Smooth muscle cell (in vitro differentiated cells): ENCODE measurements at regions not wholly inside any gene's neighbourhood (a gene's known extent, or its start where the extent isn't known, plus 50 kb on each side); places are given as distances from the start of the nearest gene placed in this dataset.

ENCODE experiments used
- DNase-seq: peaks from one replicate; lab custom pipeline; 2025; ENCODE audit not compliant: unreplicated experiment; lab: John Stamatoyannopoulos, UW
- H2AFZ ChIP-seq: fragments of 200-600 bp; sonication (generic); 2 replicates; pipeline ENCODE4 v1.6.0; 2016; ENCODE audit warnings: antibody characterized with exemption, low read depth, mild to moderate bottlenecking
- H3F3A ChIP-seq: fragments of 200-600 bp; sonication (generic); 2 replicates; pipeline ENCODE4 v1.6.0; 2017; ENCODE audit warnings: antibody characterized with exemption, low read depth
- H3K27ac ChIP-seq: fragments of 200-600 bp; sonication (generic); 2 replicates; pipeline ENCODE4 v1.5.1; 2016; ENCODE audit warnings: low read depth, mild to moderate bottlenecking
- H3K27me3 ChIP-seq: fragments of 200-600 bp; sonication (generic); 2 replicates; pipeline ENCODE4 v1.6.1; 2016; ENCODE audit warnings: low read depth, mild to moderate bottlenecking
- H3K36me3 ChIP-seq: fragments of 200-600 bp; sonication (generic); 2 replicates; pipeline ENCODE4 v1.5.1; 2016; ENCODE audit warnings: low read depth
- H3K4me1 ChIP-seq: fragments of 200-600 bp; sonication (generic); 2 replicates; pipeline ENCODE4 v1.5.1; 2016; ENCODE audit warnings: low read depth
- H3K4me2 ChIP-seq: fragments of 200-600 bp; sonication (generic); 2 replicates; pipeline ENCODE4 v1.6.0; 2016; ENCODE audit warnings: mild to moderate bottlenecking
- H3K4me3 ChIP-seq: fragments of 200-600 bp; sonication (generic); 2 replicates; pipeline ENCODE4 v1.5.1; 2016; ENCODE audit warnings: mild to moderate bottlenecking
- H3K79me2 ChIP-seq: fragments of 200-600 bp; sonication (generic); 2 replicates; pipeline ENCODE4 v1.6.0; 2016; ENCODE audit warnings: low read depth, mild to moderate bottlenecking
- H3K9ac ChIP-seq: fragments of 200-600 bp; sonication (generic); 2 replicates; pipeline ENCODE4 v1.6.0; 2016; ENCODE audit warnings: low read depth
- H3K9me3 ChIP-seq: fragments of 200-600 bp; sonication (generic); replicated peaks from 2 replicates; pipeline ENCODE4 v1.5.1; 2016; ENCODE audit warnings: low read depth
- H4K20me1 ChIP-seq: fragments of 200-600 bp; sonication (generic); 2 replicates; pipeline ENCODE4 v1.6.0; 2016; ENCODE audit warnings: low read depth
- CTCF ChIP-seq: fragments of 200-600 bp; sonication (generic); IDR thresholded peaks from 2 replicates; pipeline ENCODE4 v1.5.1; 2017; ENCODE audit warnings: borderline replicate concordance, mild to moderate bottlenecking, antibody characterized with exemption; ENCODE audit not compliant: insufficient read depth, poor library complexity, severe bottlenecking
- WGBS: methylation state at CpG from one replicate; pipeline ENCODE4 v1.1.7; 2016; ENCODE audit warnings: low lambda C conversion rate; 5-methylcytosine and 5-hydroxymethylcytosine counted together

DNA sequence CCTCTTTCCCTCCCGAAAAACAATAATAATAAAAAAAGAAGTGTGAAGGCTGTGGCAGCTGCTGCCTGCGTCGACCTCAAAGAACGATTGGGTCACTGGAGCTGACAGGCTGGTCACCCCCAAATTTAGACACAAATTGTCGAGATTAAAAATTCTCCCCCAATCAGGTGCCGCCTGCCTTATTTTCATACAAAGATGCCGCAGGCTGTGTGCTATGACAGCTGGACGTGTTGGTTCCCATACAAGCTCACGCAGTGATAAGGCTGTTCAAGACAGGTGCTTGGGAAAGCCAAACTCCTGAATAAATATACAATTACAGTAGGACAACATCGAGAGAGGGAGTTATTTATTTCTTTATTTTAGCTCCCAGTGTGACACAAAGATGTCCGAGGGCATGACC is 1041.8 kb downstream of the VRK1 start:
- no peak for TF ChIP-seq CTCF
- DNase-seq, result no peak

DNA sequence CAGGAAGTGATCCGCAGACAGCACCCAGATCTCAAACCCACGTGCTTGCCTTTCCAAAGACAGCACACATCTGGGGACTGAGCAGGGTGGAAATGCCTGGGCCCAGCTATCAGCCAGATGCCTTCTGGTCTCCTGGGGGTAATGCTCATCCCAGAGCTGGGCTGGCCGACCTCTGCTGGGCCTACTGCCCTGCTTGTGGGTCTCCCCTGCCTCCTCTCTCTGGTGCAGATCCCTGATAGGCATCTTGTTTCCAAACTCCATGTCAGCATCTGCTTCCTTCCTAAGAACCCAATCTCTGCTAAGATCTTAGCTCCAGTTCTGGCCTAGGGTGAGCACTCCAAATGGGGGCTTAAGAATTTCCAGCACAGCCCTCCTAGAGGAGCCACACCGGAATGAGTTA is 1043.0 kb downstream of the VRK1 start:
- Histone ChIP-seq H3K4me2 (no peak overlapping the region), H3F3A (no peaks in the 10 kb centered on the region), H3K9ac (no peak overlapping the region), H3K27ac (no peak overlapping the region), H2AFZ (no peak overlapping the region), H3K4me3 (no peak overlapping the region), H4K20me1 (no peaks in the 10 kb centered on the region), H3K79me2 (no peaks in the 10 kb centered on the region), H3K27me3 (peaks cover 9% of the 10 kb centered on the region), H3K4me1 (no peaks in the 10 kb centered on the region), H3K9me3 (no peaks in the 10 kb centered on the region), H3K36me3 (no peaks in the 10 kb centered on the region)
- TF ChIP-seq CTCF, result no peak
- WGBS, result 71% methylated on average over 4 of the region's 4 CpGs
- DNase-seq, result no peak

More for the DNA sequence above, 1041.8 kb downstream of the VRK1 start:
- no peaks in the 10 kb centered on the region for H3K4me1 ChIP-seq
- no peak overlapping the region for H3K4me3 ChIP-seq
- H3K4me2 ChIP-seq, result no peak overlapping the region
- H2AFZ ChIP-seq, result no peak overlapping the region
- H3K27ac ChIP-seq, result no peak overlapping the region
- no peaks in the 10 kb centered on the region for H3K79me2 ChIP-seq
- no peak overlapping the region for H3K9ac ChIP-seq
- H3K27me3 ChIP-seq, result peaks cover 9% of the 10 kb centered on the region
- no peaks in the 10 kb centered on the region for H3K9me3 ChIP-seq
- H3K36me3 ChIP-seq, result no peaks in the 10 kb centered on the region
- no peaks in the 10 kb centered on the region for H3F3A ChIP-seq
- no peaks in the 10 kb centered on the region for H4K20me1 ChIP-seq
- whole genome bisulfite sequencing, result 88% methylated on average over 11 of the region's 11 CpGs

DNA sequence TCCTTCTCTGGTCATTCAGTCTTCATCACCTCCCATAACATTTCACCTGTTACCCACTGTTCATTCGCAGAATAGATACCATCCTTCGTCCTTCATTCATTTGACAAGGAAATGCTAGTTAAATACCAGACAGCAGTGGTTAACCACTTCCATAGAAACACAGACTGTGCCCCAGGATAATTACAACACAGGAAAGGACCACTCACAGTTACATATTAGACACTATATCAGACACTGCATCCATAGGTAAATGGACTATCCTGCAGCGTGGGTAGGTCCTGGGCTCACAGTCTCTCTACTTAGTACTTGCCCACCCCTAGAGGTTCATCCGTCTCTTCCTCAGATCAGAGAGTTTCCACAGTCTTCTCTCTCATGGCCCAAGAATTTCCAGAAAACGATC is 1044.6 kb downstream of the VRK1 start:
- H4K20me1 ChIP-seq, result no peaks in the 10 kb centered on the region
- no peak overlapping the region for H3K9ac ChIP-seq
- 85% methylated on average over 5 of the region's 5 CpGs for WGBS
- H3K4me1 ChIP-seq, result no peaks in the 10 kb centered on the region
- no peak for TF ChIP-seq CTCF
- H3K36me3 ChIP-seq, result no peaks in the 10 kb centered on the region
- H3F3A ChIP-seq, result no peaks in the 10 kb centered on the region
- H3K79me2 ChIP-seq, result no peaks in the 10 kb centered on the region
- no peaks in the 10 kb centered on the region for H3K9me3 ChIP-seq
- peaks cover 9% of the 10 kb centered on the region for H3K27me3 ChIP-seq
- no peak overlapping the region for H3K4me2 ChIP-seq
- H3K27ac ChIP-seq, result no peak overlapping the region
- no peak overlapping the region for H3K4me3 ChIP-seq
- H2AFZ ChIP-seq, result no peak overlapping the region
- no peak for DNase-seq

- no peak for TF ChIP-seq CTCF
- Histone ChIP-seq H3K4me3 (no peak overlapping the region), H2AFZ (no peak overlapping the region), H4K20me1 (no peaks in the 10 kb centered on the region), H3K4me2 (no peak overlapping the region), H3K9ac (no peak overlapping the region), H3K36me3 (no peaks in the 10 kb centered on the region), H3F3A (no peaks in the 10 kb centered on the region), H3K4me1 (no peaks in the 10 kb centered on the region), H3K27ac (no peak overlapping the region), H3K9me3 (no peaks in the 10 kb centered on the region), H3K27me3 (peaks cover 9% of the 10 kb centered on the region), H3K79me2 (no peaks in the 10 kb centered on the region)
- 90% methylated on average over 5 of the region's 5 CpGs for WGBS
- no peak for DNase-seq
Measured at GRCh38 chr14:97843066-97843465, 1045.9 kb downstream of the VRK1 start.
